Muscle layer of duodenum (tissue), 2 donors: ENCODE measurements at regions not wholly inside any gene's neighbourhood (a gene's known extent, or its start where the extent isn't known, plus 50 kb on each side); places are given as distances from the start of the nearest gene placed in this dataset.

ENCODE experiments used
- H3K27ac ChIP-seq: one replicate; pipeline ENCODE4 v1.7.0; 2013; ENCODE audit warnings: mild to moderate bottlenecking, low read length
- H3K27me3 ChIP-seq: one replicate; pipeline ENCODE4 v1.7.0; 2013; ENCODE audit warnings: low read depth, mild to moderate bottlenecking, control low read depth, low read length
- H3K36me3 ChIP-seq, 2 donors: one replicate each; pipeline ENCODE4 v1.7.0; 2013; ENCODE audit warnings: low read length in 2 of 2, control low read depth in 1 of 2, mild to moderate bottlenecking in 1 of 2; ENCODE audit not compliant: insufficient read depth in 2 of 2, control insufficient read depth in 1 of 2
- H3K4me1 ChIP-seq, 2 donors: one replicate each; pipeline ENCODE4 v1.7.0; 2013; ENCODE audit warnings: low read length in 2 of 2, mild to moderate bottlenecking in 2 of 2, control low read depth in 1 of 2, moderate library complexity in 1 of 2; ENCODE audit not compliant: insufficient read depth in 2 of 2, control insufficient read depth in 1 of 2
- H3K4me3 ChIP-seq, 2 donors: one replicate each; pipeline ENCODE4 v1.7.0; 2013; ENCODE audit warnings: low read length in 2 of 2, low read depth in 1 of 2, mild to moderate bottlenecking in 1 of 2
- H3K9me3 ChIP-seq, 2 donors: one replicate each; pipeline ENCODE4 v1.7.0; 2013; ENCODE audit warnings: low read length in 2 of 2, control low read depth in 1 of 2, mild to moderate bottlenecking in 1 of 2; ENCODE audit not compliant: control insufficient read depth in 1 of 2
- donor health status: healthy.

DNA sequence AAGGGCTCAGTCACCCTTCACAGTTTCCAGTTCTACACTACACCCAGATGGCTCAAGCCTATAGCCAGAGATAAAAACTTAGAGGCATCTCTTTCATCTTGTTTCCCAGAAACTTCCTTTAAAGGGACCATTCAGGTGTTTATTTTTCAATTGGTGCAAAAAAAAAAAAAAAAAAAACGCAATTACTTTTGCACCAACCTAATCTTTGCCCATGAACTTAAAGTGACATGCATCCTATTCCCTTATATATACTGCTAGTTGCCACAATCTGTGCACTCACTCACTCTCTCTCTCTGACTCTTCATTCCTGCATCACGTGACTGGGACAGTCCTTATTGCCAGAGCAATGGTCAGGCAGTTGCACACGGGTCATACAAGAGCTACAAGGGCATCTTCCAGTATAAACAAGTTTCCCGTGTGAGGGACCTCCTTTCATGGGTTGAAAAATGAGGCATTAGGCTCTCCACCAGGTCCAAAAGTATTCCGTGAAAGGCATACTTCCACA is 789.4 kb downstream of the EPHA4 start:
- peaks cover 0 to 5% of the 10 kb centered on the region in 2 donors for H3K4me1 ChIP-seq
- H3K9me3 ChIP-seq = no peaks in the 10 kb centered on the region
- no peaks in the 10 kb centered on the region for H3K36me3 ChIP-seq
- no peaks in the 10 kb centered on the region for H3K27me3 ChIP-seq
- no peak overlapping the region for H3K4me3 ChIP-seq
- H3K27ac ChIP-seq = no peak overlapping the region

DNA sequence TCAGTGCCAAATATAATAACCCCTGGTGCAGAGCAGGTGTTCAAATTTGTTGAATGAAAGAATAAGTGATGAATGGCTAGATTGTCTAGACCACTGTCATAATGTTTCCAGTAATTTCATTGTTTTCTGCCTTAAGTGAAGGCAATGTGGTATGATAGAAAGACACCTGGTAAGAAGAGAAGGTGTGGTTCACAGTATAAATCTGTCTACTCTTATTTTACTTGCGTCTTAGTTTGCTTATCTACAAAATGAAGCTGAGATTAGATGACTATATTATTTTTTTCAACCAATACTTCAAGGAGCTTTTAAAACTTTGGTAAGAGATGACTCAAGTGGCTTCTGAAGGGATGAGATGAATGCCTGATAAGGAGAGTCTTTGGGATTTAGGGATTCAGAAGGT is 788.4 kb downstream of the EPHA4 start:
- Histone ChIP-seq H3K27ac (no peak overlapping the region), H3K36me3 (no peaks in the 10 kb centered on the region), H3K4me3 (no peak overlapping the region)

DNA sequence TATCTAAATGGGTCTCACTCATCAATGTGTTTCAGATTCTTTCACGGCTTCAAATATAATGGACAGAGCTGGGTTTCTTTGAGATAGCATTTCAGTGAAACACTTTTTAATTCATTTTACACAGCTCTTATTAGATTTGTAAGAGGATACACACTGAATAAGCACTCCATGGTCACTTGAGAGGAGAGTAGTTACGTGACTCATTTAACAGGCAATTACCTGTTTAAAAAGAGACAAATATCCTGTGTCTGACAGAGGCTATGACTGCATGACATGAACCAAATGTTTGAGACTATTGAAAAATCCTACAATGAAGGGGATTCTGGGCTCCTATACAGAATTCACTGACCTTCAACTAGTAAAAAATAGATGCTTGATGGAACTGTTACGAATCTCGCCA is 786.9 kb downstream of the EPHA4 start:
- Histone ChIP-seq H3K9me3 (no peaks in the 10 kb centered on the region), H3K4me1 (peaks cover 5% of the 10 kb centered on the region in 2 donors), H3K27ac (no peak overlapping the region), H3K36me3 (no peaks in the 10 kb centered on the region), H3K4me3 (no peak overlapping the region), H3K27me3 (no peaks in the 10 kb centered on the region)

More for the DNA sequence above, 788.4 kb downstream of the EPHA4 start:
- Histone ChIP-seq H3K9me3 (no peaks in the 10 kb centered on the region), H3K27me3 (no peaks in the 10 kb centered on the region), H3K4me1 (peaks cover 0 to 5% of the 10 kb centered on the region in 2 donors)

DNA sequence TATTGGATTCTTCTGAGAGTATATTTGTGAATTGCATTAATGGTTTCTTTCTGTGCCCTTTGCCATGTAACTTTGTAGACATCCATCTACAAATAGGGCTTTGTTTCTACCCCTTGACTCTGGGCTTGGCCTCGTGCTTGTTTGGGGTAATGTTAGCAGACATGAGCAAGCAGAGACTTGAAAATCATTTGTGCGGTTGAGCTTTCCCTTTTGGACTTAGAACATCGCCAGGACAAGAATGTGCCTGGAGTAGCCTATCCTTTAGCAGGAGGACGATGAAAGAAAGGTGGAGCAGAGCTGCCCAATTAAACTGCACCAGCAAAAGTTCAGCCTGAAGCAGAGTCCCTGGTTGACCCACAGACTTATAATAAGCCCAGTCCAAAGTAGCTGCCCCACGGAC is 785.9 kb downstream of the EPHA4 start:
- Histone ChIP-seq H3K27me3 (no peaks in the 10 kb centered on the region), H3K9me3 (no peaks in the 10 kb centered on the region), H3K4me3 (no peak overlapping the region), H3K27ac (no peak overlapping the region), H3K4me1 (peaks cover 0 to 5% of the 10 kb centered on the region in 2 donors), H3K36me3 (no peaks in the 10 kb centered on the region)

DNA sequence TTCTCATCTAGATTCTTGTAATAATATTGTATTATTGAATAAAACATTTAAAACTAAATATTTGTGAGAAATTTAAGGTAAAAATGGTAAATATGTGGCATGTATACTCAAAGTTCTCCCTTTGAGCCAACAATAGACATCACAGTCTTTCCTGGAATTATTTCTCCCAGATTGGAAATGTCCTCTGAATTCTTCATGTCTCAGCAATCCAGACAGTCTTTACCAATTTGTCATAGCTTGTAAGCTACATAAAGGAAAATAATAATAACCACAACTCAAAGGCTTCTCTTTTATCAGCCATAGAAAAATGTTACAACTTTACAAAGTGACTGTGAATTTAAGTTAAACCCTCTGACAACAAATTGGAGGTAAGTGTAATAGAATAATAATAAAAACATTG is 784.9 kb downstream of the EPHA4 start:
- H3K9me3 ChIP-seq = no peaks in the 10 kb centered on the region
- no peak overlapping the region for H3K4me3 ChIP-seq
- H3K4me1 ChIP-seq = peaks cover 0 to 5% of the 10 kb centered on the region in 2 donors
- H3K27me3 ChIP-seq = no peaks in the 10 kb centered on the region
- no peak overlapping the region for H3K27ac ChIP-seq
- H3K36me3 ChIP-seq = no peaks in the 10 kb centered on the region

DNA sequence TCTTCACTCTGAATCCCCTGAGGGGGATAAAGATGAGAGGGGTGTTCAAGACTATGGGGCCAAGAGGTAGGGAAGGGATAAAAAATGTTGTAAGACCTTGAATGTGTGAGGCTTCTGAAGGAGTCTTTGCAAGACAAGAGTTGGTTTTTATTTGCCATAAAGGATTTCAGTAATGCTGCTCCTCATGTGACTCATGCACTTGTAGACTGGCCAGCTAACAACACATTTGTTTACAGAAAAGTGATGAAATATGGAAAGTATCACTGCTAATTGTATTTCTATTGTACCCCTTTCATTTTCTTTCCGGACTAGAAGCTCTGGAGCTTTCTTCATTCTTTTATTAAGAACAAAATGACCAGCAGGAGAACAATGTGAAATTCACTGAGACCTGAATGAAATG is 782.1 kb downstream of the EPHA4 start:
- Histone ChIP-seq H3K27ac (no peak overlapping the region), H3K4me1 (peaks cover 0 to 5% of the 10 kb centered on the region in 2 donors), H3K36me3 (no peaks in the 10 kb centered on the region), H3K9me3 (no peaks in the 10 kb centered on the region), H3K27me3 (no peaks in the 10 kb centered on the region), H3K4me3 (no peak overlapping the region)

DNA sequence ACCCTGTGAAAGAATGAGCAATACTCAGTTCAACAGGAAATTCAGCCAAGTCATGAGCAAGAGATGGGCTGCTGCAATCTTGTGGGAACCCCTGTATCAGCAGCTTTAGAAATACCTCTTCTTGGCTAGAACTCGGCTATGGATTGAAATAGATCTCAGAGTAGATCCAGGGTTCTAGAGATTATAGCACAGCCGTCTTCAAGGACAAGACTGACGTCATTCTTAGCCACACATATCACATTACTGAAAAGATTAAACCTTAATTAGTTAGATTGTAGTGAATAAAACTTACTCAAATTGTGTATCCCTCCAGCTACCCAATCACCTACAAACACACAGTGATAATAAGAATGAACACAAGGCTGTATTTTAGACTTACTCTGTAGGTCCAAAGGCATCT is 776.4 kb downstream of the EPHA4 start:
- no peaks in the 10 kb centered on the region for H3K36me3 ChIP-seq
- no peaks in the 10 kb centered on the region for H3K9me3 ChIP-seq
- H3K27me3 ChIP-seq = no peaks in the 10 kb centered on the region
- no peak overlapping the region for H3K27ac ChIP-seq
- no peaks in the 10 kb centered on the region for H3K4me1 ChIP-seq
- no peak overlapping the region for H3K4me3 ChIP-seq

DNA sequence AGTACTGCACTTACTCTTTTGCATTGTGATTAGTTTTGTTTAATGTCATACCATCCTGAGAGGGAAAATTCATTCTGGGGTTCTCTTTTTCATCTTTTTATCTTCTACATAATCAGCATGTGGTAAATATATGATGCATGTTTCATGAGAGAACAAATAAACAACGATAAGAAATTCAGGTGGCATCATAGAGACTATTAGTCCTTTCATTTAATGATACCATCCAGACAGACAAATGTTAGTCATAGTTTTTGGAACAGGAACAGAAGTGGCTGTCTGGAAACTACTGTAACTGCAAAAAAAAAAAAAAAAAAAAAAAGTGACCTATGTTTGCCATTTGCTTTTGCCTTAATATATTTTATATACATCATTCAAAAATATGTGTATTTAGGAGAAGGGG is 761.0 kb downstream of the EPHA4 start:
- H3K27me3 ChIP-seq = no peaks in the 10 kb centered on the region
- no peaks in the 10 kb centered on the region for H3K36me3 ChIP-seq
- H3K9me3 ChIP-seq = no peaks in the 10 kb centered on the region
- H3K4me1 ChIP-seq = no peaks in the 10 kb centered on the region
- H3K27ac ChIP-seq = no peak overlapping the region
- no peak overlapping the region for H3K4me3 ChIP-seq

DNA sequence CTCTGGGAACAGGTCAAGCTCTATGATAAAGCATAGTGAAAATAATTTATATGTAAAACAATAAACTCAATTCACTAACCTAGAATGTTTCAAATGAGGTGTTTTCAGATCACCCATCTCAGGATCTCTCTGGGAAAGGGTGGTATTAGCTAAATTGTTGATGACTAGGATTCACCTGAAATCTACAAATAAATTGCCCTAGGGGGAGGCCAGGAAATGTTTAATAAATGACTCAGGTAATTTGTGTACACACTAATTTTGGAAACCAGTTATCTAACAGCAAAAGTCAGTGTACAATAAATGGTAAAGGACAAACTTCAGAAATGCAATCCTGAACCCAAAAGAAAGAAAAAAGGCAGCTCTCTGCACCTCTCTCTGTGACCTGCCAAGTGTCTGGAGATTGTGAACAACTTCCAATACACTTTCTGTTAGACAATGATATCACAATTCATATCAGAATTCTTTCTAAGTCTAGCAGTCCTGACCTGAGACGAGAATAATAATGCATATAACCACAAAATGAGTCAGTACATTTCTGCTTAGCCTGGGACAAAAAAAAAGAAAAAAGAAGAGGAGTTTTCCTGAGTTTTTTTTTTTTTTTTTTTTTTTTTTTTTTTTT is 760.0 kb downstream of the EPHA4 start:
- Histone ChIP-seq H3K36me3 (no peaks in the 10 kb centered on the region), H3K4me3 (no peak overlapping the region), H3K27ac (no peak overlapping the region), H3K4me1 (no peaks in the 10 kb centered on the region), H3K27me3 (no peaks in the 10 kb centered on the region), H3K9me3 (no peaks in the 10 kb centered on the region)

DNA sequence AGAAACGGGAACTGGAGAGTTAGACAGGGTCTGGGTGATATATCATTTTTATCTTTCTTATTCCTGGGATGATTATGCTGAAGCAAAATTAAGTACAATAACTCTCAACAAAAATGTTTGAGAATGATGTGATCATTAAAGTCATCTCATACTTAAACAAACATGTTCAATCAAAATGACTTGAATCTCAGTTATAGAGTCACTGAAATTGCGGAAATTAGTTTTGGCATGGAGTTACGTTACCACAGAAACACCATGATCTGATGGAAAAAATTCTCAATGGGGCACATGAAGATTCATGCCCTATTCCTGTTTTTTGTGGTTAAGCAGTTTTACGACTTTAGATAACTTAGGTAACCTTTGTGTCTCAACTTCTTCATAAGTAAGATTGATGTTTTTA is 757.7 kb downstream of the EPHA4 start:
- H3K27ac ChIP-seq = no peak overlapping the region
- H3K4me1 ChIP-seq = no peaks in the 10 kb centered on the region
- no peaks in the 10 kb centered on the region for H3K27me3 ChIP-seq
- H3K4me3 ChIP-seq = no peak overlapping the region
- H3K36me3 ChIP-seq = no peaks in the 10 kb centered on the region
- no peaks in the 10 kb centered on the region for H3K9me3 ChIP-seq

DNA sequence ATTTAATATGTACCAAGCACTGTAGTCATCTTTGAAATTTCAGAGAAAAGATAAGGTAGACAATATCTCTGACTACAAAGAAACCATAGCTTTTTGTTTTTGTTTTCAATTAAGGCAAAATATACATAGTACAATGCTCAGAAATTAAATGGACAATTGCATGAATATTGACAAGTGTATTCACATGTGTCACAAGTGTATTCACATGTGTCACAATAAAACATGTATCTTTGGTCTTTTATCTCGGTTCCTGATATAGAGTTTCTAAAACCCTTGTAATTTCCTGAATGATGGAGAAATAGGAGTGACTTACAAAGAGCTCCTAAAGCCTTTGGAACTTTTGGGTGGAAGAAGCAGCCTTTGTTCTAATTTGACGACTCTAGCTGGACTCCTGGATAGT is 756.4 kb downstream of the EPHA4 start:
- no peaks in the 10 kb centered on the region for H3K36me3 ChIP-seq
- H3K27ac ChIP-seq = no peak overlapping the region
- H3K4me1 ChIP-seq = no peaks in the 10 kb centered on the region
- H3K27me3 ChIP-seq = no peaks in the 10 kb centered on the region
- no peaks in the 10 kb centered on the region for H3K9me3 ChIP-seq
- no peak overlapping the region for H3K4me3 ChIP-seq

DNA sequence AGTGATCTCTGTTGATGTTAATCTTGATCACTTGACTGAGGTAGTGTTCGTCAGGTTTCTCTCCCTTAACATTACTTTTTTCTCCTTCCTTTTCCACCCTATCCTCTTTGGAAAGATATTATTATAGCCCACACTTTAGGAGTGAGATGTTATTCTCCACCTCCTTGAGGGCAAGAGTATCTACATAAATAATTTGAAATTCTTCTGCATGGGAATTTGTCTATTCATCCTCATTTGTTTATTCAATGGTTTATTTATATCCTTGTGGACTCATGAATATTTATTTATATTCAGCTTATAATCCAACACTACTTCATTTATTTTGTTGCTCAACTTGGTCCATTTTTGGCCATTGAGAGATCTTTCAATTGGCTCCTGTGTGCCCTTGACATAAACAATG is 750.4 kb downstream of the EPHA4 start:
- no peaks in the 10 kb centered on the region for H3K9me3 ChIP-seq
- H3K36me3 ChIP-seq = no peaks in the 10 kb centered on the region
- H3K27ac ChIP-seq = no peak overlapping the region
- no peaks in the 10 kb centered on the region for H3K27me3 ChIP-seq
- no peaks in the 10 kb centered on the region for H3K4me1 ChIP-seq
- no peak overlapping the region for H3K4me3 ChIP-seq
